NCI-H1105 treated with DMSO at 0.1 percent for 48 hours (cell line): ENCODE measurements at regions not wholly inside any gene's neighbourhood (a gene's known extent, or its start where the extent isn't known, plus 50 kb on each side); places are given as distances from the start of the nearest gene placed in this dataset.

ENCODE experiments used
- DNase-seq: peaks from one replicate; lab custom pipeline; 2025; lab: John Stamatoyannopoulos, UW

DNA sequence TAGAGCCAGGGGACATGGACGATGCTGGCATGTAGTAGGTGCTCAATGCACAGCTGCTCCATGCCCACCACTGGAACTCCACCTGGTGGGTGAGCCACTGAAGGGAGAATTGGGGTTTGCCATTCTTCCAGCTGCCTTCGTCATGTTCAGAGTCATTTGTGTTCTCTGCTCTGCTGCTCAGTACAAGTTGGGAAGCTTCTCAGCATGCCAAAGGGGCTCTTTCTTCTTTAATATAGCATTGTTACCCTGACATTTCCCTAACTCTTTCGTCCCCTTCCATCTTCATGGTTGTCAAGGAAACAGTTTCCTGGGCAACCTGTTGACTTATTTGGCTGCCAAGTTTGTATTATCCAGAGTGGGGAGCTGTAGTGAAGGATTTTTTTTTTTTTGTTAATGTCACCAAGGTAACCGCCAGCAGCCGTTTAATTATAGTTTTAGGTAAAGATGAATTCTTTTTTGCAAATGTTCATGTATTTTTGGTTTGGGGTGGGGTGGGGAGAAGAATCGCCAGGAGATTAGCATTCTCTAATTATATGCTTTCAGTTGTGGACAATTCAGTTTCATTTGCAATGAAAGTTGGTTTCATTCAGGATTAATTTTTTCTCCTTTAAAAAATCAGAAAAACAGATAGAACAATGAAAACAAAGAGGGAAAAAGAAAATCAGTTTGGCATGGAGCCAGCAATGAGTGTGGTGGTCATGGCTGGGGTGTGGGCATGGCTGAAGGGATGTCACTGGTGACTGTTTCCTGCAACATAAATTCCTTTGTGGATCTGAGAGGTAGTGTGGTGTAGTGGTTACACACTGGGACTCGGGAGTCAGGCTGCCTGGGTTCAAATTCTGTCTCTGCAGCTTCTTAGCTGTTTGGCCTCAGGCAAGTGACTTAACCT lies 73.0 kb upstream of the KCNG1 start:
- DNase-seq: peak; percentile 91

DNA sequence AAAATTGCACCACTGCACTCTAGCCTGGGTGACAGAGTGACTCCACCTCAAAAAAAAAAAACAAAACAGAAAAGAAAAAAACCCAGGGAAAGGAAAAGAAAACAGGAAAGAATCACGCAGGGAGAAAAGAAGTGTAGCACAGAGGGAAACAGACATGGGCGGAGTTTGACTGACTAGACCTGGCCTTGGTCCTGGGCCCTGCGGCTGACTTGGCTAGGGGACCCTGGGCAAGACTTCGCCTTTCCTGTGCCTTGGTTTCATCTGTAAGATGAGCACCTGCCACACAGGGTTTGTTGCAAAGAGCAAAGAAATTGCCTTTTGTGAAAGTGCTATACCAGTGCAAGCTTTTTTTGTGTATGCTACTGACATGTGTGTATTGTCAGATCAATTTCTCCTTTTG lies 71.3 kb upstream of the KCNG1 start:
- DNase-seq: no peak

DNA sequence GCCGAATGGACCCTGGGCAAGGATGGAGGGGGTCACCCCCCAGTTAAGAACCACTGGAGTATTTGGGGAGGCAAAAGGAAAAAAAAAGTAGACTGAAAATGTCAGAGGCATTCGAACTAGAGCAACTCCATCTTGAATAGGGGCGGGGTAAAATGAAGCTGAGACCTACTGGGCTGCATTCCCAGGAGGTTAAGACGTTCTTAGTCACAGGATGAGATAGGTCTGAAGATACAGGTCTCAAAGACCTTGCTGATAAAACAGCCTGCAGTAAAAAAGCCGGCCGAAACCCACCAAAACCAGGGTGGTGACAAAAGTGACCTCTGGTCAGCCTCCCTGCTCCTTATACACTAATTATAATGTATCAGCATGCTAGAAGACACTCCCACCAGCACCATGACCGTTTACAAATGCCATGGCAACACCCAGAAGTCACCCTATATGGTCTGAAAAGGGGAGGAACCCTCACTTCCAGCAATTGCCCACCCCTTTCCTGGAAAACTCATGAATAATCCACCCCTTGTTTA lies 70.4 kb upstream of the KCNG1 start:
- DNase-seq: no peak

DNA sequence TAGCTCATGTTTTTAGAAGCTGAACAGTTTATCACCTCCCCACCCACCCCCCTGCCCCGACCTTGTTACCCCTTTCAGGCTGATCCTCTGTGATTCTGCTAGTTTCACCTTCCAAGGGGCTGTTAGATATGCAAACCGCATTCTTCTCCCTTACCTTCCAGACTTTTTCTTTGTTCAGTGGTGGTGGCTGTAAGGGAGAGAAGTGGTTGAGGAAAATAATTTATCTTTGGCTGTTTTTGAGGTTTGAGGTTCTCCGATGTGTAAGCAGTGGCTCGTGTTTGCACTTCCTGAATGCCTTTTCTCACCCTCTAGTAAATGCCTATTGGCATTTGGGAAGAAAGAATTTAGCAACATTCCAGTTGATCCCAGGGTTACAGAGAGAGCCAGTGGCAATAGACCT lies 69.4 kb upstream of the KCNG1 start:
- DNase-seq: no peak

DNA sequence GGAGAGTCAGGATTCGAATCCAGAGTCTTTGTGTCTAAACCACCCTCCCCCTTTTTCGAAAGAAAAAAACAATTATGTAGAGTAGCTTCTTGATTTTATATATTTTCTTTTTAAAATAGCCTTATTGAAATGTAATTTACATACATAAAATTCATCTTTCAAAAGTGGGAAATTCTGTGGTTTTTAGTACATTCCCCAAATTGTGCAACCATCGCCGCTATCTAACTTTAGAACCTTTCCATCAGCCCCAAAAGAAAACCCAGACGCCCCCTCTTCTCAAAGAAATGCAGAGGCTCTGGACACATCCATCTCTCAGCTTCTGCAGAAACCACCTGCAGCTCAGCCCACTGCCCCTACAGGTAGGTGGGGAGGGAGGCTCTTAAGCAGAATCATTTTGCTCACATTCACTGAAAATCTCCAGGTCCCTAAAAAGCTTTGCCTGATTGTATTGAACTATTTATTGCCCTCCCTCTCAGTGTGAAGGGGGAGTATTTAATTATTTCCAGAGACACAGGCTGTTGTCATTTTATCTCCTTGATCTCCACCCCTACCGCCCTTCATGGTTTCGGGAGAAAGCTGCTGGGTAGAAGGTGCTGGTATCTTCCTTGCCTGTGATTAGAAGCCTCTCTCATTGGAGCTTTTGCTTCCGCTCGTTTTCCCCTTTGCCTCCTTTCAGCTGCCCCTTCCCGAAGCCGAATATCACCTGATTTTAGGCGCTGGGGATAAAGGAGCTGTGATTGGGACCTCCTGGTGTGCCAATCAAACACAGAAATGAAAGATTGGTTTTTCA lies 68.7 kb upstream of the KCNG1 start:
- DNase-seq: peak; percentile 33

DNA sequence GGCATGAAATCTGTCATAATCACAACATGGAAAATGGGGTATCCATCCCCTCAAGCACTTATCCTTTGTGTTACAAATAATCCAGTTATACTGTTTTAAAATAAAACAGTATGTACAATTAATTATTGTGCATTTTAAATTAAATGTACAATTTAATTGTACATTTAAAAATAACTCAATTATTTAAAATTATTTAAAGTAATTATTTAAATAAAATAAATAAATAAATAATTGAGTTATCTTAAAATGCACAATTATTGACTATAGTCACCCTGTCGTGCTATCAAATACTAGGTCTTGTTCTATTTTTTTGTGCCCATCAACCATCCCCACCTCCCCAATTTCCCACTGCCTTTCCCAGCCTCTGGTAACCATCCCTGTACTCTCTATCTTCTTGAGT lies 66.9 kb upstream of the KCNG1 start:
- DNase-seq: no peak

DNA sequence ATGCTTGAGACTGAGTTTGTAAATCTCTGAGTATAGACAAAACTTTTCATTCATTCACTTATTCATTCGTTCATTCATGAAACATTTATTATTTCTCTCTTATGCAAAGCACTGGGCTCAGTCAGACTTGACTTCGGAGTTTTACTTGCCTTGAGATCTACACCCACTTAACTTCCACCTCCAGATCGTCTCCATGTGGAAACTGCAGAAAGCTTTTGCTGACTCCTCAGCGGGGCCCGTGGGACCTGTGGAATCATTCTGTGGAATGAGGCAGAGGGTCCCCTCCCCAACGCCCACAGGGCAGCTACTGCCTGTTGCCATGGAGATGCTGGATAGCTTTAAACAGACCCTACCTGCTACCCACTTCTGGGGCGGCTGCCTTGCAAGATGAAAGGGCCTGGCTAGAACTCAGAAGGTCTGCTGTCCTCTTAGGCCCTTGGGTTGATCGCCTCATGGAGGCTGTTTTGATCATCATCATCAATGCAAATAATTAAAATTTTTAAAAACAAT lies 66.4 kb upstream of the KCNG1 start:
- no peak for DNase-seq

DNA sequence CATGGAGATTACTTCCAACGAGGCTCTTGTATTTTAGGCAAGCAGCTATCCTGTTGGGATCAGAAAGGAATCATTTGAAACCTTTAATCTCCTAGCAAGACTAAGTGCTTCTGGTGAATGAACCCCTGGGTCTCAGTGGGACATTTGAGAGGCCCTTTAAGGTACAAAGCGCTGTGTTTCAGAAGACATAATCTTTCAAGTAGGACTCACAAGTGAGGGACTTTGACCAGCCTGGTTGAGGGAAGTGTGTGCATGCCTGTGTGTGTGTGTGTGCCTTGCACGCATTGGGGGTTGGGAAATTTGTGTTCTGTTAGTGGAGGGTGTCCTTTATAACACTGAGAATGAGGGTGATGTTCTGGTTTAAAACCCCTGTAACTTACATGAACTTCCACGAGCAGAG lies 64.4 kb upstream of the KCNG1 start:
- no peak for DNase-seq

DNA sequence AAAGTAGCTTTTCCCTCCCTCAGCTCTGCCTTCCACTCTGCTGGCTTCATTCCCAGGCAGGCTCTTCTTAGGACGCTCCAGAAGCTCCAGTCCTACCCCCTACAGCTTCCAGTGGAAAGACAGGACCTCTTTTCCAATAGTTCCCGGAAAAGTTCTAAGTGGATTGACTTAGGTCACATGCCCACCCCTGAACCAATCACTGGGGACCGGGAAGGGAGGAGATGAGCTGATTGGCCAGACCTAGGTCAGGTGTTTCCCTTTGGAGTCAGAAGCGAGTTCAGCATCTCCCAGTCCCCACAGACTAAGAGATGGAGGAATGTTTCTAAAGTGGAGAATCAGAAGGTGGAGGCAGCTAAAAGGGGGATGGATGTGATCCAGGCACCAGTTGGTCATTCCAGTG lies 62.9 kb upstream of the KCNG1 start:
- no peak for DNase-seq

DNA sequence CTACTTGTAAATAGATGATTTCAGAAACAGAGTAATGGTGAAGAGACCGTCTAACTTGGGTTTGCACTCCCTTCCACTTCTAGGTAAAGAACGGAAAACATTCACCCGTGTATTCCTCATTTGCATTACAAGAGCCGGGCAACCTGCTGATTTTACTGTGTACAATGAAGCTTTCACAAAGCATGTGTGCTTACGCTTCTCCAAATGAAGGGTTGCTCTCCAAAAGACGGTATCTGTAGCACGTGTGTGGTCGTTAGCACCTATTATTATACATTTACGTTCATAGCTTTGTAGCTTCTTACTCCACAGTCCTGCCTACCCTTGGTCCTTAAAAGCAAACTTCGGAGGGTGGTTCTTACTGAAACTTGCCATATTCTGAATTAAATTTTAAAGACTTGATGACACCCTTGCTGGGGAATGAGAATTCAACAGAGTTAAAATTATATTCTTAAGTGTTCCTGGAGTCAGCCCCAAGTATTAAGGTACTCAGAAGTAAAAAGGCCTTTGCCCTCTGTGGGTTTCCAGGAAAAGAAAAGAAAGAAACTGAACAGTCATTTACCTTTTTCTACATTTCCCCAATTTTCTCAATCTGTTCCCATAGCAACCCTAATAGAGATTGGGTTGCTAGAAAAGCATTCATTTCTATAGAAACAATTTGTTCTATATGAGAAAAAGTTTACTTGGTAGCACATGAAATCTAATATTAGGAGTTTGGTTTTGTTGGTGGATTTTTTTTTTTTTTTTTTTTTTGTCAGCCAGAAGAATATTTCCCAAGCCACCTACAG lies 61.9 kb upstream of the KCNG1 start:
- no peak for DNase-seq

DNA sequence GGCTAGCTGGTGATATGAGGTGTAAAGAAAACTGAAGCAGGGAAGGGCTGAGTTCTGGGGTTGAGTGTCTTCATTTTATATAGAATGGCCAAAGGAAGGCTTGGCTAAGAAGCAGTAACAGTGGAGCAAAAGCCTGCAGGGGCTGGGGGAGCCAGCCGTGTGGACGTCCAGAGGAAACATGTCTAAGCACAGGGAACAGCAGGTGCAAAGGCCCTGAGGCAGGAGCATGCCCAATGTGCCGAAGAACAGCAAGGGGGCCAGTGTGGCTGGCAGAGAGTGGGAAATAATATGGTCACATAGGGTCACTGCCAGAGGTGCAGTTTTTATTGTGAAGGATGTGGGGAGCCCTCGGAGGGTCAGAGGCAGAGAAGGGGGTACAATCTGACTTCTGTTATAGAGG lies 60.5 kb upstream of the KCNG1 start:
- DNase-seq: no peak

DNA sequence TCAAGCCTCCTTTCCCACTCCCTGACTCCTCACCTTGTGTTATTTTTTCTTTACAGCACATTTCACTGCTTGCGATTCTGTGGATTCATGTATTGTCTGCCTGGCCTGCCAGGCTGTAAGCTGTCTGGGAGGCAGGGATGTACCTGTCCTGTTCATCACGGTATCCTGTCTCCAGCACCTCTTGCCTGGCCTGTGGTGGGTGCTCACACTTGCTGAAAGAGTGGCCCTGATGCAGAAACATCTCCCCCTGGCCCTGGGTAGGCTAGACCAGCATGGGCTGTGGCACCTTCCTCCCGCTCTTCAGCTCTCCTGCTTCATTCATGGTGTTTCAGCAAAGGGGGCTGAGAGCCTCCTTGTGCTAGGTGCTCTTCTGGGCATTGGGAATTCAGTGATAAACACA lies 60.1 kb upstream of the KCNG1 start:
- no peak for DNase-seq

DNA sequence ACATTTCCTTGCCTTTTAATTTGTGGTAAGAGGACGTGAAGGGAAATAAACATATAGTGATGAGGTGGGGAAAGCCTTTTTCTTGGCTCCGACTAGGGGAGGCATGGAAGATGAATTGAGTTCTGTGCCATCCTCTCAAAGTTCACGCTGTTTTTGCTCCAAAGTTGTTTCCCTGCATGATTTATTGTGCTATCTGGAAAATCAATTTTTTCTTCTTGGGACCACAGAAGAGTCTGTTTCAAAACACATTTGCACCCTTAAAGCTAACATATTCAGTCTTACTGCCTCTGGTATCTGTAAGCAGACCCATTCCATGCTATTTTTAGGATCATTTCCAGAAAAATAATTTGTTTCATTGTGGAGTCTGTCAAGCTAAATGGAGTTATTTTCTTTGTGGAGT lies 57.6 kb upstream of the KCNG1 start:
- no peak for DNase-seq

DNA sequence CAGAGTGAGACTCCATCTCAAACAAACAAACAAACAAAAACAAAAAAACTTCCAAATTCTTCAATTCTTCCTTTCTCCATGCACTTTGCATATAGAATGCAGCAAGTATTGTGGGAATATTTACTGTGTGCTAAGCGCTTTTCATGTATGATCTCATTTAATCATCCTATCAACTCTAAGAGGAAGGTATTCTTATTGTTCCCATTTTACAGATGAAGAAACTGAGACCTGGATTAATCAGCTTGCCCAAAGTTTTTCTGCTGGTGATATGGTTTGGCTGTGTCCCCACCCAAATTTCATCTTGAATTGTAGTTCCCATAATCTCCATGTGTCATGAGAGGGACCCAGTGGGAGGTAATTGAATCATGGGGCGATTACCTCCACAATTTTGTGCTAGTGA lies 56.6 kb upstream of the KCNG1 start:
- DNase-seq: no peak

DNA sequence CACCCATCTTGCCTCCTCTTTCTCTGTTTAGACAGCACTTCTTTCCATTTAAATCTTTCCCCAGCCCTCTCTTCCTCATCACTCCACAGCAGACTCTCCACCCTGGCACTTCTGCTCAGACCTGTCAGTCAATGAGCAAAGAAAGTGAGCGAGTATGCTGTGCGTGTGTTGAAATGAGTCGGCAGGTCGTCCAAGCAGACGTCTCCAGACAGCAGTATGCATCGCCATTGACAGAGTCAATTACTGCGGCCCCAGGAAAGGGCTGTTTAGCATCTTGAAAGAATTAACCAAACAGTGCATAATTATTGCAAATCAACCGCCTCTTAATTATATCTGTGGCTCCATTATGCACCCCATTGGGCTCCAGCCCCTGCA lies 54.8 kb upstream of the KCNG1 start:
- DNase-seq: peak; percentile 67

DNA sequence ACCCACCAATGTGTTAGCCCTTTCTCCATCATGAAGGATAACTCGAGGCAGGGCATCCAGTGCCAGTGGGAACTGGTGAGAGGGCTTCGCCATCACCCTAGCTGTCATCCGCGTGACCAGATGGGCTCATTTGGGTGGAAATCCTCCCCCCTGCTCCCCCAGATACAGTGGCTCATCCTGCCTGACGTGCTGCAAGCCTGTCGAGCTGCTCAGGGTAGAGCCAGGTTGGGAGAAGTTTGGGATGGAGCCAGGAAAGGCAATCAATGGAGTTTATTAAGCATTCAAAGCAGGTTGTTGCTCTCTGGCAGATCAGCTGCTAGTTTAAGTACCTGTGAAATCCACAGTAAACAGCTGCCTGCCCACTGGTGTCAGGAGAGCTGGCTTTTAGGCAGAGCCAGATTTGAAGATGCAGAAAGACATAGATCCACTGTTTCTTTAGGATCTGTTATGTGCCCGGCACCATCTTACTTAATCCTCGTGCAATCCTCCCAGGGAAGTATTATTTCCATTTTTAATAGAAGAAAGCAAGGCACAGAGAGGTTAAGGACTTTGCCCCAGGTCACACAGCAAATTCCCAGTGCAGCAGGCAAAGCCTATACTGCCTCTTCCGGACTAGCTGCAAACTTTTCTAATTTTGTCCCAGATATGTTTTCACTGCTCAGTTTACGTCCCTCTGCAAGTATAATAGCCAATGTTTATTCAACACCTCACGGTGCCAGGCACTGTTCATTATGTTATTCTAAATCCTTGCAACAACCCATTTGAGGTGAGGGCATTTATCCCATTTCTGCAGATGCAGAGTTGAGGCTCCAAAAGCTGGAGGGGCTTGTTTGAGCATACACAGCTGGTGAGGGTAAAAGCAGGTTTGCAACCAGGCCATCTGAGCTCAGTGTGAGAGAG lies 54.1 kb upstream of the KCNG1 start:
- DNase-seq: peak; percentile 96

DNA sequence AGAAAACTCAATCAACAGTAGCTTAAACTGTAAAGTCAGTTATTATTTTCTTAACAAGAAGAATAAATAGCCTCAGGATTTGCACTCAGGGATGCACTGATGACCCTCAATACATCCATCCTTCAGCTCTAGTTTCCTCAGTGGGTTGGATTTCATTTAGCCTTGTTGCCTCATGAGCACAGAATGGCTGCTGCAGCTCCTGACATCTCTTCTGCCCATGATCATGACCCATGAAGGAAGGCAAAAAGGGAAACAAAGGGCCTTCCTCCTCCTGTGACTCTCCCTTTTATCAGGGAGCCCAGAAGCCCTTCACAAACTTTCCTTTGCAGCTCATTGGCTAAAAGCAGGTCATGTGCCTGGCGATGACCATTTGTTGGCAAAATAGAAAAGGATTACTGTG lies 51.2 kb upstream of the KCNG1 start:
- no peak for DNase-seq
